Heart right ventricle (tissue), 16 donors: ENCODE measurements at regions not wholly inside any gene's neighbourhood (a gene's known extent, or its start where the extent isn't known, plus 50 kb on each side); places are given as distances from the start of the nearest gene placed in this dataset.

Source experiments
- ATAC-seq, 8 donors: fragments of 200-7000 bp; cut with Tn5 transposase; one replicate each; pipeline ENCODE4 v1.9.1; 2020; ENCODE audit warnings: mild to moderate bottlenecking in 8 of 8, moderate library complexity in 8 of 8, moderate number of reproducible peaks in 1 of 8
- DNase-seq, 2 donors: peaks; one replicate each; pipeline ENCODE4 v3.0.0-alpha.2; 2020
- H3K27ac ChIP-seq, 10 donors: fragments of 200-600 bp; sonication (generic) in 2 of 10; one replicate each; pipeline versions ENCODE4 v1.5.0 to v1.8.0; 2020 to 2022; ENCODE audit warnings: mild to moderate bottlenecking in 3 of 10
- H3K27me3 ChIP-seq, 7 donors: fragments of 200-600 bp; one replicate each; pipeline ENCODE4 v1.8.0; 2021 to 2022; ENCODE audit warnings: mild to moderate bottlenecking in 2 of 7
- H3K36me3 ChIP-seq, 9 donors: fragments of 200-600 bp; sonication (generic) in 1 of 9; one replicate each; pipeline versions ENCODE4 v1.5.0 to v1.8.0; 2020 to 2022; ENCODE audit warnings: mild to moderate bottlenecking in 2 of 9
- H3K4me1 ChIP-seq, 9 donors: fragments of 200-600 bp; sonication (generic) in 1 of 9; one replicate each; pipeline versions ENCODE4 v1.5.0 to v1.8.0; 2020 to 2022; ENCODE audit warnings: mild to moderate bottlenecking in 4 of 9
- H3K4me3 ChIP-seq, 10 donors: fragments of 200-600 bp; sonication (generic) in 2 of 10; one replicate each; pipeline versions ENCODE4 v1.5.0 to v1.8.0; 2020 to 2022; ENCODE audit warnings: mild to moderate bottlenecking in 7 of 10, moderate library complexity in 2 of 10
- H3K9me3 ChIP-seq, 11 donors: fragments of 200-600 bp in 10 of 11; sonication (generic) in 2 of 11; one replicate each; pipeline versions ENCODE4 v1.5.0 to v1.8.0; 2013 to 2022; ENCODE audit warnings: mild to moderate bottlenecking in 2 of 11, control low read depth in 1 of 11, moderate library complexity in 1 of 11
- WGBS, 2 donors: extraction: QIAGEN DNeasy Blood & Tissue Kit; methylation state at CpG; one replicate each; pipeline ENCODE4 v1.1.7; 2013; ENCODE audit warnings: inconsistent platforms in 1 of 2; 5-methylcytosine and 5-hydroxymethylcytosine counted together
- intact Hi-C, 10 donors: fragments of 100-400 bp; cut with DNase I; formaldehyde crosslinking; loops; one replicate each; pipeline versions ENCODE4 v1.11.1 to v1.14.2; 2022
- TF ChIP-seq, protein P1 (sequence below), 9 donors: fragments of 200-600 bp; sonication (generic) in 2 of 9; IDR thresholded peaks; one replicate each; pipeline versions ENCODE4 v1.5.0 to v1.8.0; 2021 to 2022; ENCODE audit warnings: antibody characterized with exemption in 9 of 9, mild to moderate bottlenecking in 5 of 9, moderate library complexity in 1 of 9
- donor health status: Arrhythmogenic right ventricular cardiomyopathy.
- donor health status: ischemic (EF 13 %, LVEDD 7.1; RV severe dilation, severe dysfunction).
- donor health status: healthy with polysubstance abuse.
- donor health status: DM: no; HTN: yes; CAD: no.
- donor health status: DM: no; HTN: no; CAD: no.
- donor health status: ischemic (EF 25% LVEDD 6.9; RV normal size, moderate dysfunction).
- donor health status: ischemic (EF 25% LVEDD 5.7; RV mildly dilated, moderate dysfunction).
- donor health status: healthy.
- donor health status: DM: yes; HTN: yes; CAD: no.
- donor health status: Ischemic cardiomyopathy.
- donor health status: ischemic (EF 35%, LVEDD 5.7; RV mildly dilated, moderate dysfunction).
- donor health status: nonischemic (EF 11% LVEDD 7.7; RV severe dilation, severe dysfunction).
- donor health status: DM: yes; HTN: yes; CAD: no.
- donor health status: PGD.
- donor health status: ischemic (EF 29% LVEDD 5.4; RV normal size, mild dysfunction).
- donor health status: nonischemic (EF 23%, LVEDD 6.1; RV moderate dilation, normal function).

DNA sequence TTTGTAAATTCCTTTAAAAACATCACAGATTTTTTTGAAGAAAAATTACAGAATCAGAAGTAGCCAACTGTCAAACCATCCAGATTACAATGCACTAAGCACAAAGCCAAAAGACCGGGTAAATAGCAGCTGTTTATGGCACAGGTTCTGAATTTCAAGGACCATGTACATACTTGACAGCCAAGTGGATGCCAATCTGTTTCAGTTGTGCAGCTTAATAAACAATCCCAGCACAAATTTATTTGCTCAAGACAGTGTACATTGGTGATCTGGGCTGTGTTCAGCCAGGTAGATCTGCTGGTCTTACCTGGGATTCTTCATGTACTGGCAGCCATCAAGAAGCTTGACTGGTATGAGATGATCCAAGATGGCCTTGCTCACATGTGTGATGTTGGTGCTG is 229.8 kb upstream of the FLRT2 start:
- no peak for ATAC-seq
- DNase-seq, result no peak
- Histone ChIP-seq H3K36me3 (no peaks in the 10 kb centered on the region), H3K27ac (no peak overlapping the region), H3K4me3 (no peak overlapping the region), H3K27me3 (no peaks in the 10 kb centered on the region), H3K9me3 (peaks cover 0 to 5% (median 0%) of the 10 kb centered on the region in 11 donors), H3K4me1 (peaks cover 0 to 9% (median 0%) of the 10 kb centered on the region in 9 donors)
- 86 to 87% methylated on average over 1 of the region's 1 CpG for WGBS, 2 donors
- TF ChIP-seq, protein P1, sequence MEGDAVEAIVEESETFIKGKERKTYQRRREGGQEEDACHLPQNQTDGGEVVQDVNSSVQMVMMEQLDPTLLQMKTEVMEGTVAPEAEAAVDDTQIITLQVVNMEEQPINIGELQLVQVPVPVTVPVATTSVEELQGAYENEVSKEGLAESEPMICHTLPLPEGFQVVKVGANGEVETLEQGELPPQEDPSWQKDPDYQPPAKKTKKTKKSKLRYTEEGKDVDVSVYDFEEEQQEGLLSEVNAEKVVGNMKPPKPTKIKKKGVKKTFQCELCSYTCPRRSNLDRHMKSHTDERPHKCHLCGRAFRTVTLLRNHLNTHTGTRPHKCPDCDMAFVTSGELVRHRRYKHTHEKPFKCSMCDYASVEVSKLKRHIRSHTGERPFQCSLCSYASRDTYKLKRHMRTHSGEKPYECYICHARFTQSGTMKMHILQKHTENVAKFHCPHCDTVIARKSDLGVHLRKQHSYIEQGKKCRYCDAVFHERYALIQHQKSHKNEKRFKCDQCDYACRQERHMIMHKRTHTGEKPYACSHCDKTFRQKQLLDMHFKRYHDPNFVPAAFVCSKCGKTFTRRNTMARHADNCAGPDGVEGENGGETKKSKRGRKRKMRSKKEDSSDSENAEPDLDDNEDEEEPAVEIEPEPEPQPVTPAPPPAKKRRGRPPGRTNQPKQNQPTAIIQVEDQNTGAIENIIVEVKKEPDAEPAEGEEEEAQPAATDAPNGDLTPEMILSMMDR (IDR thresholded peaks at IDR 0.05), result no peak
- intact Hi-C loops, result no loop called here

DNA sequence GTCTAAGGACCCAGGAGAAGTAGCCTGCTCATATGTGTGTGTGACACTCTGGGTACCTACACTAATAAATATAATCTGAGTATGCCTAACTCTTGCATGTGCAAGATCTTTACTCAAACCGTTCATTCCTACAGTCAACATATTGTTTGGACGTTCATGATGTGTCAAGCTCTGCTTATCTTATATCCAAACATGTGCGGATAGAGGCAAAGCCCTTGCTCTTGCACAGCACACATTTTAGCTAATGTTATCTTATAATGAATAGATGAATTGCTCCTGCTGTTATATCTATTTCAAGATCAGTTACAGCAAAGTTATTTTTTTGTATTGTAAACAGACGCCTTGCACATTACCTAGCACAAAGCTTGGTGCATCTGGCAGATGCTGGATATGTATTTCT is 228.4 kb upstream of the FLRT2 start:
- TF ChIP-seq, protein P1 (IDR thresholded peaks at IDR 0.05), result no peak
- peaks cover 0 to 4% (median 0%) of the 10 kb centered on the region in 9 donors for H3K4me1 ChIP-seq
- H3K27ac ChIP-seq, result no peak overlapping the region
- no peaks in the 10 kb centered on the region for H3K27me3 ChIP-seq
- intact Hi-C loops, result no loop called here
- no peaks in the 10 kb centered on the region for H3K36me3 ChIP-seq
- H3K4me3 ChIP-seq, result no peak overlapping the region
- DNase-seq, result no peak
- H3K9me3 ChIP-seq, result peaks cover 0 to 5% (median 0%) of the 10 kb centered on the region in 11 donors
- ATAC-seq, result no peak
- WGBS, 2 donors, result 62 to 68% methylated on average over 4 of the region's 4 CpGs

DNA sequence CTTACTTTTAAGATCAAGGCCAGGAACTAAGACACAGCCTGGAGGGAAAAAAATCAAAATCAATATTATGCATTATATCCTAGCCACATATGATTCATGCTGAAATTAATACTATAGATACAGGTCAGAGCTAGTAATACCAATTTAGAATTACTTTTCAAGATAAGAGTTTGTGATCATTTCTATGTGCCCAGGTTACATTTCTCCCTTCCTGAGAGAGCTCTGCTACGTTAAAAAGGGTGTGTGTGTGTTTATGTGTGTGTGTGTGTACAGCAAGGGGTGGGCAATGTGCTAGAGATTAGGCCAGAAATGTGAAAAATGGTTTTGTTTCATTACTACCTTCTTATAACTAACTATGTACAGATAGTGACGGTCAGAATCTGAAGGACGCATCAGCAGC is 223.9 kb upstream of the FLRT2 start:
- intact Hi-C loops, result no loop called here
- TF ChIP-seq, protein P1 (IDR thresholded peaks at IDR 0.05), result no peak
- no peaks in the 10 kb centered on the region for H3K4me1 ChIP-seq
- no peak overlapping the region for H3K27ac ChIP-seq
- H3K4me3 ChIP-seq, result no peak overlapping the region
- no peak for ATAC-seq
- 93 to 94% methylated on average over 3 of the region's 3 CpGs for WGBS, 2 donors
- H3K9me3 ChIP-seq, result no peaks in the 10 kb centered on the region
- no peaks in the 10 kb centered on the region for H3K36me3 ChIP-seq
- DNase-seq, result no peak
- no peaks in the 10 kb centered on the region for H3K27me3 ChIP-seq

DNA sequence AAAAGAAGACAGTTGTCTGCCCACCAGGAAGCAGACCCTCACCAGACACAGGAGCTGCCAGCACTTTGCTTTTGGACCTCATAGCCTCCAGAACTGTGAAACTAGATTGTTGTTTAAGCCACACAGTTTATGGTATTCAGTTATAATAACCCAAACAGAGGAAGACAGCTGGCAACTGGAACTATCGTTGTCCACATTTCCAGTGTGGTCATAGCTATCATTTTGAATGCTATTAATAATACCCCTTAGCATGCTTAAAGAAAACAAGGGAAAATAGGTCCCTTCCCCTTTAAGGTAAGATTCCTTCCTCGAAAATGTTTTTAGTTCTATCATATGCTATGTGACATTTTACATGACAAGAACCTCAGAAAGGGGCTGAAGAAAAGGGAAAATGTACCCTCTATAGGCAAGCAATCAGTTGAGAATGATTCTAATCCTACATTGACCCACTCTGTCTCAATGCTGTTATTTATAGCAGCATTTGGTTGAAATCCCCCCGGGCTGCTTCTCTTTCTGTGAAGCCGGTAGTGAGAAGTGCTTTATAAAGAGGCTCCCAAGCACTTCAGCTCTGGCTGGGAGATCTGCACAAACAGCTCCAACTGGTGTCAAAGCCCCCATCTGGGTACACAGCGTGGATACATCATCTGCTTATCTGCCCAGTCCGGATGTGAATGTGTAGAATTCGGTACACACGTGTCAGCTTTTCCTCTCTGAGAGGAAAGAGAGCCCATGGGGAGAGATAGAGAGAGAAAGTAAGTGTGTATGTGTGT is 221.2 kb upstream of the FLRT2 start:
- intact Hi-C loops, result no loop called here
- no peaks in the 10 kb centered on the region for H3K27me3 ChIP-seq
- H3K9me3 ChIP-seq, result no peaks in the 10 kb centered on the region
- TF ChIP-seq, protein P1 (IDR thresholded peaks at IDR 0.05), result no peak
- H3K27ac ChIP-seq, result no peak overlapping the region
- DNase-seq (no peak), ATAC-seq (no peak)
- 7 to 13% methylated on average over 8 of the region's 8 CpGs for WGBS, 2 donors
- no peaks in the 10 kb centered on the region for H3K4me1 ChIP-seq
- no peaks in the 10 kb centered on the region for H3K36me3 ChIP-seq
- no peak overlapping the region for H3K4me3 ChIP-seq
